ENCODE measurements at regions not wholly inside any gene's neighbourhood (a gene's known extent, or its start where the extent isn't known, plus 50 kb on each side); places are given as distances from the start of the nearest gene placed in this dataset.

- TF ChIP-seq POLR2A (IDR thresholded peaks at IDR 0.05), result no peak
- no peaks in the 10 kb centered on the region for H3K36me3 ChIP-seq
- ATAC-seq (no peak), DNase-seq (no peak)
- peaks cover 0 to 21% (median 0%) of the 10 kb centered on the region in 12 donors for H3K4me1 ChIP-seq
- no peak overlapping the region for H3K27ac ChIP-seq
- H3K27me3 ChIP-seq, result no peaks in the 10 kb centered on the region
- H3K4me3 ChIP-seq, result no peak overlapping the region
- H3K9me3 ChIP-seq, result peaks cover 0 to 4% (median 0%) of the 10 kb centered on the region in 12 donors
- 88 to 95% (median 92%) methylated on average over 7 of the region's 7 CpGs for WGBS, 4 donors
- intact Hi-C loops (cut with DNase I), result no loop called here
Measured at GRCh38 chr10:113967126-113967525, 76.5 kb upstream of the ADRB1 start.

GRCh38 chr10:113970641-113971040, 73.0 kb upstream of the ADRB1 start:
- ATAC-seq, result no peak
- TF ChIP-seq, protein P1, sequence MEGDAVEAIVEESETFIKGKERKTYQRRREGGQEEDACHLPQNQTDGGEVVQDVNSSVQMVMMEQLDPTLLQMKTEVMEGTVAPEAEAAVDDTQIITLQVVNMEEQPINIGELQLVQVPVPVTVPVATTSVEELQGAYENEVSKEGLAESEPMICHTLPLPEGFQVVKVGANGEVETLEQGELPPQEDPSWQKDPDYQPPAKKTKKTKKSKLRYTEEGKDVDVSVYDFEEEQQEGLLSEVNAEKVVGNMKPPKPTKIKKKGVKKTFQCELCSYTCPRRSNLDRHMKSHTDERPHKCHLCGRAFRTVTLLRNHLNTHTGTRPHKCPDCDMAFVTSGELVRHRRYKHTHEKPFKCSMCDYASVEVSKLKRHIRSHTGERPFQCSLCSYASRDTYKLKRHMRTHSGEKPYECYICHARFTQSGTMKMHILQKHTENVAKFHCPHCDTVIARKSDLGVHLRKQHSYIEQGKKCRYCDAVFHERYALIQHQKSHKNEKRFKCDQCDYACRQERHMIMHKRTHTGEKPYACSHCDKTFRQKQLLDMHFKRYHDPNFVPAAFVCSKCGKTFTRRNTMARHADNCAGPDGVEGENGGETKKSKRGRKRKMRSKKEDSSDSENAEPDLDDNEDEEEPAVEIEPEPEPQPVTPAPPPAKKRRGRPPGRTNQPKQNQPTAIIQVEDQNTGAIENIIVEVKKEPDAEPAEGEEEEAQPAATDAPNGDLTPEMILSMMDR (IDR thresholded peaks at IDR 0.05), result no peak
- no peak for TF ChIP-seq POLR2A (IDR thresholded peaks at IDR 0.05)
- Histone ChIP-seq H3K27me3 (no peaks in the 10 kb centered on the region), H3K9me3 (peaks cover 0 to 15% (median 0%) of the 10 kb centered on the region in 12 donors), H3K36me3 (no peaks in the 10 kb centered on the region), H3K4me1 (peaks cover 0 to 8% (median 0%) of the 10 kb centered on the region in 12 donors), H3K4me3 (no peak overlapping the region), H3K27ac (no peak overlapping the region)
- DNase-seq, result no peak
- intact Hi-C loops (cut with DNase I), result no loop called here

DNA sequence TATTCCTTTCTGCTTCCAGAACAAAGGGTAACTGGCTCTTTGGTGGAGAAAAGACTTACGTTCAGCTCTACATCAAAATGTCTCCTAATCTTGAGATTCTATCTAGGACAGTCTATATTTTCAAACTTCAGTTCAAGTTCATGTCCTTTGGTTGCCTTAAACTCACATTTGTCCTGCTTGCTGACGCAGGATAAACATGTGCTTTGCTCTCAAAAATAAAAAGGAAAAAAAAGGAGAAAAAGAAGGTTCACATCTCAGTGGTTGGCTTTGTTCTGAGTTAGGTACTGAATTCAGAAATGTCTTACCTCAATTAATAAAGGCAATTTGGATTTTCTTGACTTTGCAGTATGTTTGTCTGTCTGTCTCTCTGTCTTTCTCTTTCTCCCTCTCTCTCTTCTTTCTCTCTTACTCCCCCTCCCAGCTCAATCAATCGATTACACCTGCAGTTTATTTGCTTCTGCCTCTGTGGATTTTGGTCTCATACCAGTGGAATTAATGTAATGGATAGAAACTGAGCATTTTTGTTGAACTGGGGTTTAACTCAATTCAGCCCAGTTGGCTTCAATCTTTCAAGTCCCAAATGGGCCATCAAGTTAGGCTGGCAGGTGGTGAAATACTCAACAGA, 72.2 kb upstream of the ADRB1 start:
- no peak for ATAC-seq
- 87 to 95% (median 92%) methylated on average over 3 of the region's 3 CpGs for WGBS, 4 donors

GRCh38 chr10:113977174-113977573, 66.5 kb upstream of the ADRB1 start:
- Histone ChIP-seq H3K9me3 (peaks cover 0 to 11% (median 0%) of the 10 kb centered on the region in 12 donors), H3K27ac (no peak overlapping the region), H3K4me3 (no peak overlapping the region), H3K4me1 (peaks cover 0 to 14% (median 3%) of the 10 kb centered on the region in 12 donors), H3K27me3 (no peaks in the 10 kb centered on the region), H3K36me3 (no peaks in the 10 kb centered on the region)
- DNase-seq, result no peak
- no peak for TF ChIP-seq POLR2A (IDR thresholded peaks at IDR 0.05)
- TF ChIP-seq, protein P1 (IDR thresholded peaks at IDR 0.05), result no peak
- ATAC-seq, result no peak
- intact Hi-C loops (cut with DNase I), result no loop called here
- whole genome bisulfite sequencing, 4 donors, result 92 to 95% (median 93%) methylated on average over 7 of the region's 7 CpGs

More for the DNA sequence above, 72.2 kb upstream of the ADRB1 start:
- no peaks in the 10 kb centered on the region for H3K27me3 ChIP-seq
- no peaks in the 10 kb centered on the region for H3K36me3 ChIP-seq
- DNase-seq, result no peak
- no peak for TF ChIP-seq POLR2A (IDR thresholded peaks at IDR 0.05)
- TF ChIP-seq, protein P1 (IDR thresholded peaks at IDR 0.05), result no peak
- H3K4me1 ChIP-seq, result peaks cover 0 to under 1% (median 0%) of the 10 kb centered on the region in 12 donors
- H3K4me3 ChIP-seq, result no peak overlapping the region
- H3K9me3 ChIP-seq, result peaks cover 0 to 15% (median 0%) of the 10 kb centered on the region in 12 donors
- H3K27ac ChIP-seq, result no peak overlapping the region
- intact Hi-C loops (cut with DNase I), result no loop called here

GRCh38 chr10:113978802-113979201, 64.9 kb upstream of the ADRB1 start:
- Histone ChIP-seq H3K9me3 (no peaks in the 10 kb centered on the region), H3K27me3 (no peaks in the 10 kb centered on the region), H3K4me1 (peaks cover 0 to 20% (median 9%) of the 10 kb centered on the region in 12 donors), H3K4me3 (no peak overlapping the region), H3K27ac (peak overlapping the region; percentile 48 to 81 (median 57)), H3K36me3 (no peaks in the 10 kb centered on the region)
- WGBS, 4 donors, result 47 to 59% (median 53%) methylated on average over 4 to 9 of the region's 9 CpGs
- DNase-seq (peak in 4 of 5 donors; percentile 36 to 72 (median 64)), ATAC-seq (peak; percentile 74 to 89 (median 82))
- no peak for TF ChIP-seq POLR2A (IDR thresholded peaks at IDR 0.05)
- TF ChIP-seq, protein P1 (IDR thresholded peaks at IDR 0.05), result peak in 1 of 12 donors; percentile 14
- intact Hi-C loops (cut with DNase I), result no loop called here

Data from heart left ventricle (tissue), 16 donors.